ENCODE measurements at regions not wholly inside any gene's neighbourhood (a gene's known extent, or its start where the extent isn't known, plus 50 kb on each side); places are given as distances from the start of the nearest gene placed in this dataset.

DNA sequence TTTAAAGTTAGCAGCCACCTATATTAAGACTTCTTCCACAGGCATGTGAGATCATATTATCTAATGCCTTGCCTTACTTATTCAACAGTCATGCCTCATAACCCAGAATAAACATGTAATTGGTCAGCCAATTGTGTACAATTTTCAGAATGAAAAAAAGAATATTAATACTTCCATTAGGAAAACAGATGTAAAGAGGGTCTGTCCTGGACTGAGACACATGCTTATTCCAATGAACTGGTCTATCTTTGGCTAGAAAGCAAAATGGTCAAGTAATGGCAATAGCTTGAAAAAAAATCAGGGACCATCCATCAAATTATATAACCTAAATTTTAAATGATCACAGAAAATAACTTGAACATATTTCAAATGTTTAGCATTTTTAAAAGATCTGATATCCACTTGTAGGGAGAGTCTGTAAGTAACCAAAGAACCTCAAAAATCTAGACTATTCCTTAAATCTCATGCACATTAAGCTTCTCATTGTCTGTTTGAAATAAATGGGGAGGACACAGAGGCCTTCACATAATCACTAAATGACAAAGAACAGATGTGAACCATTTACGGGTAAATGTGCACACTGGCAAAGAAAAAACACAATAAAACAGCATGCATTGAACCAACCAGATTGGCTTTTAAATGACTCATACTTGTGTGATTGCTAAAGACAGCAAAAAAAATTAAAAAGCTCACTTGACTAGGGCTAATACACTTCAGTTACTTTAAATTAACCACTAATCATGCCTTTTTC lies 568.8 kb upstream of the PCDH15 start:
- no peak for DNase-seq
- in situ Hi-C loops (cut with HindIII; ENCODE audit: low pct_ligation_motif_present, low pct_unique_long_range_greater_than_20kb, low sequenced_read_pairs): no loop called here

DNA sequence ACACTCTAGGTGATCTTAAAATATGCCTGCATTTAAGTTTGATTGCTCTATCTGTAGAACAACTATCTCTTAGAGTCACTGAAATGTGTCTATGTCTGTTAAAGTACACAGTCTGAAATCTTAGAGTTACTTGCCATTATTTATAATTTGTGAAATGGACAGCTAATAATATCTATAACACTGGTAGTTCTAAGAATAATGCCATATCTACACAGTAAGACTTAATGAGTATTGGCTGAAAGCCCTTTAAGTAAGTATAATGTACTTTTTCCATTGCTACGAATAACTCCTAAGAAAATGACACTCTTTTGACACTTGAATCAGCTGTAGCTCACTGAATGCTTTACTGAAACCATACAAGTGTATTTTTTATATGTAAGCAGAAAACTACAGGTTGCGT lies 567.4 kb upstream of the PCDH15 start:
- in situ Hi-C loops (cut with HindIII; ENCODE audit: low pct_ligation_motif_present, low pct_unique_long_range_greater_than_20kb, low sequenced_read_pairs): no loop called here

DNA sequence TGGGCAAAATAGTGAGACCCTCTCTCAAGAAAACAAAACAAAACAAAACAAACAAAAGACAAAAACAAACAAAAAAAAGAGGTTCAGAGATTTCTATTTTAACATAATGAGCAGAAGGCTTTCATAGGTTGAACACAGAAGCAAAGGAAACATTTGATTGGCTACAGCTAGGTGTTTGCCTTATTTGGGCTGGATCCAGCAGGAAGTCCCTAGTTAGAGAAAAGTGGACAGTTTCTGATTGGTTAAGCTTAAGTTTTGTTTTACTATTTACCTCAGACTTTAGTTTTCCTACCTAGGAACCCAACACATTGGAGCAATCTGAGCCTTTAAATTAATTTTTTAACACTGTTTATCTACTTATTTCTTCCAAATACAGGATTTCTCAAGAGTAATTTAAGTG lies 566.5 kb upstream of the PCDH15 start:
- no peak for DNase-seq
- in situ Hi-C loops (cut with HindIII; ENCODE audit: low pct_ligation_motif_present, low pct_unique_long_range_greater_than_20kb, low sequenced_read_pairs): no loop called here

More for the DNA sequence above, 567.4 kb upstream of the PCDH15 start:
- no peak for DNase-seq

- in situ Hi-C loops (cut with HindIII; ENCODE audit: low pct_ligation_motif_present, low pct_unique_long_range_greater_than_20kb, low sequenced_read_pairs): no loop called here
- no peak for DNase-seq
Measured at GRCh38 chr10:55358539-55358938, 557.5 kb upstream of the PCDH15 start.

- in situ Hi-C loops (cut with HindIII; ENCODE audit: low pct_ligation_motif_present, low pct_unique_long_range_greater_than_20kb, low sequenced_read_pairs): no loop called here
- no peak for DNase-seq
Measured at GRCh38 chr10:55353414-55353813, 552.4 kb upstream of the PCDH15 start.

DNA sequence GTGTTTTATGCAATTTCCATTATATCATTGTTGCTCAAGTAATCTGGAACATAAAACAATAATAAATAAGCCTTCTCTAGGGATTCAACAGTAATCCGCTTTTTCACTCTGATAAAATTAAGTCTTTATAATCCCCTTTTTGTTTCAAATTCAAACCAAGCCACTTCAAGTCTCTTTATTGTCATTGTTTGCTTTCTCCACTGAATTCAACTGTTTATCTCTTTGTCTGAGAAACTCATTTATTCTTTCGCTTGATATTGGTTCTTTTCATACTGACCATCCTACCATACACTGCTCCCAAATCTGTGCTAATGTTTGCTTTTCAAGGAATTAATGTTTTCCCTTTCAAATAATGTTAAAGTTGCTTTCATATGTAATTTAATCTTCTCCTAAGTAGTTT lies 550.4 kb upstream of the PCDH15 start:
- in situ Hi-C loops (cut with HindIII; ENCODE audit: low pct_ligation_motif_present, low pct_unique_long_range_greater_than_20kb, low sequenced_read_pairs): no loop called here
- no peak for DNase-seq

GRCh38 chr10:55348534-55348933 lies 547.5 kb upstream of the PCDH15 start:
- no peak for DNase-seq
- in situ Hi-C loops (cut with HindIII; ENCODE audit: low pct_ligation_motif_present, low pct_unique_long_range_greater_than_20kb, low sequenced_read_pairs): no loop called here

DNA sequence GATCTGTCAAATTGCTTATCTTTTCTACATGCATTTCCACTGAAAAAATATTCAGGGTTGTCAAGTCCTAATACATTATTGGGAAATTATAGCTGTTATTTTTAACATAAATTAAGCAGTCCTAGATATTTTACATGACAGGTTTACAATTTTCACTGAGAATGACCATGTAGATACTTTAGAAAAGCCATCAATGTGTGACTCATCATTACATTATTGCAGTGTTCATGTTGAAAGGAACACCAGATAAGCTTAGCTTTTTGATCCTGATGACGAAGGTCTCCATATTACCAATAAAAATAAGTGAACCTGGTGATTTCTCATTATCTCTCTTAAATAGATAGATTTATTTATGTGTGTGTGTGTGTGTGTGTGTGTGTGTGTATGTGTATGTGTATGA lies 529.5 kb upstream of the PCDH15 start:
- no peak for DNase-seq
- in situ Hi-C loops (cut with HindIII; ENCODE audit: low pct_ligation_motif_present, low pct_unique_long_range_greater_than_20kb, low sequenced_read_pairs): no loop called here

GRCh38 chr10:55329796-55330195 lies 528.8 kb upstream of the PCDH15 start:
- in situ Hi-C loops (cut with HindIII; ENCODE audit: low pct_ligation_motif_present, low pct_unique_long_range_greater_than_20kb, low sequenced_read_pairs): no loop called here
- DNase-seq: no peak

GRCh38 chr10:55320187-55320700 lies 519.2 kb upstream of the PCDH15 start:
- in situ Hi-C loops (cut with HindIII; ENCODE audit: low pct_ligation_motif_present, low pct_unique_long_range_greater_than_20kb, low sequenced_read_pairs): no loop called here
- DNase-seq: no peak

DNA sequence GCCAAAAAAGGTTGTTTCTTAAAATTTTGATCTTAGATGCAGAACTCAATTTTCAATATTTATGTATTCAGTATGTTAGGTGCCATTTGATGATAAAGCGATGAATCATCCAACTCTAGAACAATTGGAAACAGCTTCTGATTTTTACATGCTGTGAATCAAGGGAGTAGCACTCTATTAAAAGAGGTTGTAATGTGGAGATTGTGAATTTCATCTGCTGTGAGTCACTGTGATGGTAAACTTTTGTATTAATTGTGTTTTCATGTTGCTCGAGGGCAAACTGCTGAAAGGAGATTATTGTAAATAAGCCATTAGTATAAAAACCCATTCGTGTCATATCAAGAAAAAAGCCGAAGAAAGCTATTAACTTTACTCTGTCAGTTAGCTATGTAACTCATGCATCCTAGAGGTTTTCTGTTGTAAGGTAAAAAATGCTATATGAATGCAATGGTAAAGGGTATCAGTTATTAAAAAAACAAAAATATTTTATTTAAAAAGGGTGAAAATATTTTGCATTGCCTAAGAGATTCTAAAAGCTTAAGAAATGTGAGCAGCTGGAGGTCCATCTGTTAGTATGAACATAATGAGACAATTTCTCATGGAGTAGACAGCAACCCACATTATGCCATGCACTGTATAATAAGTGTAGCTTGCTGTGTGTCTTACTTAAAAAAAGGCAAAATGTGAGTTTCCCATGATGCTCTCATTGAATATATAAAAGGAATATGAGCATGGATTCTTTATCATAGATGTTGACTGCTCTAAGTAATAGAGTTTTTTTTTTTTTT lies 511.0 kb upstream of the PCDH15 start:
- no peak for DNase-seq
- in situ Hi-C loops (cut with HindIII; ENCODE audit: low pct_ligation_motif_present, low pct_unique_long_range_greater_than_20kb, low sequenced_read_pairs): no loop called here

DNA sequence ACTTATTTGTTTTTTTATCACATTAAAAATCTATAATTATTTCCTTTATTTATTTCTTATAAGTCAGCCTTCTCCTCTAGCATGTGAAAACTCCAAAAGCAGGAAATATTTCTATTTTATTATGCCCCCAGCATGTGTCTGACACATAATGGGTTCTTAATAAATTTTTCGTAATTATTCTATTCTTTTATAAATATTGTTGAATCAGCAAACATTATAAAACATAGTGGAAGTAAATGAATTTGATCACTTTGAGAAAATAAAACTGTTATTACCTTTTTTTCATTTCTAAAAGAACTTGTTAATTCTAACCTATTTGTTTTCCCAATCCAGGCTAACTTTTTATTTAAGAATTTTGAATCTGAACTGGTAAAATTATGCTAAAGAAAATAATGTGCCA lies 509.1 kb upstream of the PCDH15 start:
- in situ Hi-C loops (cut with HindIII; ENCODE audit: low pct_ligation_motif_present, low pct_unique_long_range_greater_than_20kb, low sequenced_read_pairs): no loop called here
- no peak for DNase-seq

- no peak for DNase-seq
- in situ Hi-C loops (cut with HindIII; ENCODE audit: low pct_ligation_motif_present, low pct_unique_long_range_greater_than_20kb, low sequenced_read_pairs): no loop called here
Measured at GRCh38 chr10:55305285-55305684, 504.3 kb upstream of the PCDH15 start.

- peak; percentile 28 for DNase-seq
- in situ Hi-C loops (cut with HindIII; ENCODE audit: low pct_ligation_motif_present, low pct_unique_long_range_greater_than_20kb, low sequenced_read_pairs): no loop called here
Measured at GRCh38 chr10:55287346-55287745, 486.3 kb upstream of the PCDH15 start.

GRCh38 chr10:55283031-55283430 lies 482.0 kb upstream of the PCDH15 start:
- DNase-seq: peak; percentile 19
- in situ Hi-C loops (cut with HindIII; ENCODE audit: low pct_ligation_motif_present, low pct_unique_long_range_greater_than_20kb, low sequenced_read_pairs): no loop called here

DNA sequence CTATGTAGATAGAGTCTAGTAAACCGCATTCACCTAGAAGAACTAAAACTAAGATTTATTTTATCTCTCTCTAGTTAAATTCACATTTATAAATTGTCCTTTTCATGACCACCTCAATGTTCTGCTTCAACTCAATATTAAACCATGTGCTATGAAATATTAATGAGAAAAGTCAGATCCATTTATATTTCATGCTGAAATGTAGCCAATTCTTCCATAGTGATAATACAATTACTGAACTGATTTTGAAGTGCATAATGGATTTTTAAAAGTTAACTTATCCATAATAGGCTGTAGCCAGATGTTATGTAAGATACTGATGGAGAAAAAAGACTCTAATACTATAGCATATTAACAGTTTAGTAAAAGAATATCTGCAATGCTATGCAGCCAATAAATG lies 479.7 kb upstream of the PCDH15 start:
- no peak for DNase-seq
- in situ Hi-C loops (cut with HindIII; ENCODE audit: low pct_ligation_motif_present, low pct_unique_long_range_greater_than_20kb, low sequenced_read_pairs): no loop called here

DNA sequence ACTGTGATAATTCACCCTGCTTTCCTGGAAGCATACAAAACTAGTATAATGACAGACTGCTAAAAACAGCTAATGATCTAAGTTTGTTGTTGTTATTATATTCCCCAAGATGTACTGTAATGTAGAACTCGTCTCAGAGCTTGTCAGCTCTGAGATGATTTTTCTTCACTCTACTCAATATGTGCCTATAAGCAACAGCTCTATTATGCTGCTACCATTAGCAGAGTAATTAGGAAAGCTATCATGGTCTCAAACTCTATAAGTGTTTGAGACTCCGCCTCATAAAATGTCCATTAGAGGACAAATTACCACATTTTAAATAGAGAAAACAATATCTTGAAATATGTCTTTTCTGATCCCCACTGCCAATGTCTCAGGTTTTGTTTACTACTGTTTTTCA lies 476.5 kb upstream of the PCDH15 start:
- no peak for DNase-seq
- in situ Hi-C loops (cut with HindIII; ENCODE audit: low pct_ligation_motif_present, low pct_unique_long_range_greater_than_20kb, low sequenced_read_pairs): no loop called here

DNA sequence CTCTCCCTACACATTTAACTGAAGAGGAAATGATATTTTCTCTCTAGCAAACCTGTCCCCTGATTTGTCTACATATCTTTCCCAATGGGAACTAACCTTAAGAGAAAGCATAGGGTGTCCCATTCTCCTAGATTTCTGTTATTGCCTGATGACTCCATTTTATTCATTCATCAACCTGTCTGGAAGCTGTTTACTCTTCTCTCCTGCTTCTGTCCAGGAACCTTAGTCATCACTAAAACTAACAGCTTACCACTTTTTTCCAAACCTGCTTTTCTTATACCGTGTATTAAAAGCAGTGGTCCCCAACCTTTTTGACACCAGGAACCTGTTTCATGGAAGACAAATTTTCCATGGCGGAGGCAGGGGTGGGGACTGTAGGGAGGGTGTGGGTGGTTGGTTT lies 473.3 kb upstream of the PCDH15 start:
- no peak for DNase-seq
- in situ Hi-C loops (cut with HindIII; ENCODE audit: low pct_ligation_motif_present, low pct_unique_long_range_greater_than_20kb, low sequenced_read_pairs): no loop called here

GRCh38 chr10:55273946-55274345 lies 472.9 kb upstream of the PCDH15 start:
- no peak for DNase-seq
- in situ Hi-C loops (cut with HindIII; ENCODE audit: low pct_ligation_motif_present, low pct_unique_long_range_greater_than_20kb, low sequenced_read_pairs): no loop called here

DNA sequence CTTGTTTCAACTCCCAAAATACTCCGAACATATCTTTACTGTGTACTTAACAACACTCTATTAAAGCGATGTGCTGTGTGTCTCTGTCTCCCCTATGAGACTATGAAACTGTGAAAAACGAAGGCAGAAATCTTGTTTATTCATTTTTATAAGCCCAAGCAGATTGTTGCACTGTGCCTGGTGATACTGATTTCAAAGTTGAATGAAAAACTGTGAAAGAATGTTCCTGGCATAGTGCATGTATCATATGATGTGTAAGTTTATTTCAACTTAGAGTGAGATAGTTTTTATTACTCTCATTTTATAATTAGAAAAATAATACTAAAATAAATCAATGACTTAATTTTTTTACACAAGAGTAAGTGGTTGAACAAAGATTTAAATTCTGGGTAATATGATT lies 471.9 kb upstream of the PCDH15 start:
- in situ Hi-C loops (cut with HindIII; ENCODE audit: low pct_ligation_motif_present, low pct_unique_long_range_greater_than_20kb, low sequenced_read_pairs): no loop called here
- no peak for DNase-seq

Measured in ACHN (cell line).